DOHH2 (cell line): ENCODE measurements at regions not wholly inside any gene's neighbourhood (a gene's known extent, or its start where the extent isn't known, plus 50 kb on each side); places are given as distances from the start of the nearest gene placed in this dataset.

Source experiments
- H3F3A ChIP-seq: fragments of 200-600 bp; sonication (generic), shearing (Covaris generic); 2 replicates; pipeline ENCODE4 v1.6.0; 2016; ENCODE audit warnings: antibody characterized with exemption, mild to moderate bottlenecking; ENCODE audit not compliant: control insufficient read depth, insufficient read depth
- H3K27ac ChIP-seq: fragments of 200-600 bp; sonication (generic); 2 replicates; pipeline ENCODE4 v1.5.1; 2014; ENCODE audit warnings: low read depth, mild to moderate bottlenecking, low read length, moderate library complexity
- H3K27me3 ChIP-seq: fragments of 200-600 bp; sonication (generic); 2 replicates; pipeline ENCODE4 v1.6.1; 2014; ENCODE audit warnings: mild to moderate bottlenecking, low read length, mixed read lengths; ENCODE audit not compliant: control insufficient read depth
- H3K36me3 ChIP-seq: fragments of 200-600 bp; sonication (generic); 2 replicates; pipeline ENCODE4 v1.6.1; 2014; ENCODE audit warnings: mild to moderate bottlenecking, low read length, moderate library complexity, mixed read lengths; ENCODE audit not compliant: control insufficient read depth
- H3K4me1 ChIP-seq: fragments of 200-600 bp; sonication (generic); 2 replicates; pipeline ENCODE4 v1.6.1; 2014; ENCODE audit warnings: mild to moderate bottlenecking, low read length, mixed read lengths; ENCODE audit not compliant: control insufficient read depth
- H3K4me2 ChIP-seq: fragments of 200-600 bp; sonication (generic); 2 replicates; pipeline ENCODE4 v1.6.0; 2014; ENCODE audit warnings: mild to moderate bottlenecking, low read length, moderate library complexity
- H3K4me3 ChIP-seq: fragments of 200-600 bp; sonication (generic); 2 replicates; pipeline ENCODE4 v1.5.1; 2014; ENCODE audit warnings: mild to moderate bottlenecking, low read length, mixed read lengths
- H3K79me2 ChIP-seq: fragments of 200-600 bp; sonication (generic); 2 replicates; pipeline ENCODE4 v1.6.1; 2014; ENCODE audit warnings: mild to moderate bottlenecking, low read length, mixed read lengths; ENCODE audit not compliant: control insufficient read depth
- H3K9me2 ChIP-seq: fragments of 200-600 bp; sonication (generic); replicated peaks from 2 replicates; pipeline ENCODE4 v1.6.1; 2014; ENCODE audit warnings: mild to moderate bottlenecking, low read length, mixed read lengths; ENCODE audit not compliant: control insufficient read depth
- H3K9me3 ChIP-seq: fragments of 200-600 bp; sonication (generic); 2 replicates; pipeline ENCODE4 v1.6.1; 2014; ENCODE audit warnings: antibody characterized with exemption, low read length, mixed read lengths; ENCODE audit not compliant: control insufficient read depth, insufficient read depth
- H4K20me1 ChIP-seq: fragments of 200-600 bp; sonication (generic); 2 replicates; pipeline ENCODE4 v1.6.0; 2014; ENCODE audit warnings: low read depth, mild to moderate bottlenecking, antibody characterized with exemption, low read length, moderate library complexity; ENCODE audit not compliant: control insufficient read depth, insufficient read depth
- EZH2phosphoT487 ChIP-seq: fragments of 200-600 bp; sonication (generic); IDR thresholded peaks from 2 replicates; pipeline ENCODE4 v1.6.1; 2017; ENCODE audit warnings: borderline replicate concordance, mild to moderate bottlenecking, antibody characterized with exemption, low read length, moderate library complexity, mixed read lengths
- TF ChIP-seq, protein P1 (sequence below): fragments of 200-600 bp; sonication (generic); IDR thresholded peaks from one replicate; pipeline ENCODE4 v1.5.1; 2014; ENCODE audit warnings: antibody characterized with exemption, mild to moderate bottlenecking, low read depth, low read length; ENCODE audit not compliant: poor library complexity, severe bottlenecking

DNA sequence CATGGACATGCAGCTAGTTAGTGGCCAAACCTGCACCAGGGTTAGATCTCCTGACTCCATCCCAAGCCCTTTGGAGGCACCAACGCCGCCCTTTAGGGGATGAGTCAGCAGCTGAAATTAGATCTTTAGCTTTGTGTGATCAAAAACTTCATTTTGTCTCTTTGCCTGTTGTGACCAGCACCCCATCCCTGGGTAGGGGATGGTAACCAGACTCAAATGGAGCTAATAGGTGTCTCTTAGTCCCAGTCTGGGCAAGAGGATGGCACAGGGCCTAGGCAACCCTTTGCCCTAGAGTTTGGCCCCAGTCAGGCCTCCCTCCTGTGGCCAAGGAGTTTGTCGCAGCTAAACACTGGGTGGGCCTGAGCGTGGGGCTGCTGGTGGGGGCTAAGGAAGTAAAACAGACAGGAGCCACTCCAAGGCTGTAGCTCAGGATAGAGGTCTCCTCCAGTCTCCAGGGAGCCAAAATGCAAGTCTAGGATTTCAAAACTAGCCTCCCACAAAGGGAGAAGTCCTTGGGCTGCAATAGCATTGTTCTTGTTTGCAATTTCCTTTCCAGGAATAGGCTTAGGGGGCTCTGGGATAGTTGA, 105.1 kb downstream of the CPN2 start:
- TF ChIP-seq, protein P1, sequence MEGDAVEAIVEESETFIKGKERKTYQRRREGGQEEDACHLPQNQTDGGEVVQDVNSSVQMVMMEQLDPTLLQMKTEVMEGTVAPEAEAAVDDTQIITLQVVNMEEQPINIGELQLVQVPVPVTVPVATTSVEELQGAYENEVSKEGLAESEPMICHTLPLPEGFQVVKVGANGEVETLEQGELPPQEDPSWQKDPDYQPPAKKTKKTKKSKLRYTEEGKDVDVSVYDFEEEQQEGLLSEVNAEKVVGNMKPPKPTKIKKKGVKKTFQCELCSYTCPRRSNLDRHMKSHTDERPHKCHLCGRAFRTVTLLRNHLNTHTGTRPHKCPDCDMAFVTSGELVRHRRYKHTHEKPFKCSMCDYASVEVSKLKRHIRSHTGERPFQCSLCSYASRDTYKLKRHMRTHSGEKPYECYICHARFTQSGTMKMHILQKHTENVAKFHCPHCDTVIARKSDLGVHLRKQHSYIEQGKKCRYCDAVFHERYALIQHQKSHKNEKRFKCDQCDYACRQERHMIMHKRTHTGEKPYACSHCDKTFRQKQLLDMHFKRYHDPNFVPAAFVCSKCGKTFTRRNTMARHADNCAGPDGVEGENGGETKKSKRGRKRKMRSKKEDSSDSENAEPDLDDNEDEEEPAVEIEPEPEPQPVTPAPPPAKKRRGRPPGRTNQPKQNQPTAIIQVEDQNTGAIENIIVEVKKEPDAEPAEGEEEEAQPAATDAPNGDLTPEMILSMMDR = no peak
- no peak for TF ChIP-seq EZH2phosphoT487
- H3K9me3 ChIP-seq = no peaks in the 10 kb centered on the region
- no peaks in the 10 kb centered on the region for H3K79me2 ChIP-seq
- no peak overlapping the region for H3K27ac ChIP-seq
- H3K4me1 ChIP-seq = no peaks in the 10 kb centered on the region
- no peaks in the 10 kb centered on the region for H3K36me3 ChIP-seq
- no peak overlapping the region for H3K4me3 ChIP-seq
- peaks cover 19% of the 10 kb centered on the region for H3K27me3 ChIP-seq
- no peaks in the 10 kb centered on the region for H3K9me2 ChIP-seq
- H3K4me2 ChIP-seq = no peak overlapping the region
- H4K20me1 ChIP-seq = no peaks in the 10 kb centered on the region
- no peaks in the 10 kb centered on the region for H3F3A ChIP-seq

DNA sequence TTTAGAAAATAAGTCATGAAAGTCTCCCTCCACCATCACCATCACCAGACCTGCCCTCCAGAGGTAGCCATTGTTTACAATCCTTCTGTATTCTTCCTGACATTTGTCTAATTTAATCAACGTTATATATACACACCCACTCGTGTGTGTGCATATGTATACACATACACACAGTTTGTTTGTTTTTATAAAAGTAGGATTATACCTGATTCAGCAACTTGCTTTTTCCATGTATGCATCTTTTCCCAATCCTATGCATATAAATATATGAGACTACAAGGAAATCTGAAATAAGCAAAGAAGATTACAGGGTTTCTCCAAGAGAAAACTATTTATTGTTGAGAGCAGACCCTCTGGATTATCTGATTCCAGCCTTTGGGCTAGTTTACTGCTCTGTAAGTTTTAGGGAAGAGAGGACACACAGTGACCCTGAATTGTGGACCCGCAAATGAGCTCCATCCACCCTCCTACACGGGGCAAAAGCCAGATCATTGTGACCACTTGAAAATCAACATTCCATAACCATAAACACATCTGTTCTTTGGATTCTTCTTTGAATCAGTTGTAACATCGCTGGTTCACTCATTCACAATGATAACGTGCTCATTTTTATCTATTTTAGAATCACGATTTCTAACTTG, 104.3 kb downstream of the CPN2 start:
- no peaks in the 10 kb centered on the region for H3F3A ChIP-seq
- H3K27ac ChIP-seq = no peak overlapping the region
- TF ChIP-seq, protein P1 = no peak
- no peak for TF ChIP-seq EZH2phosphoT487
- no peaks in the 10 kb centered on the region for H3K9me2 ChIP-seq
- no peaks in the 10 kb centered on the region for H3K36me3 ChIP-seq
- H3K79me2 ChIP-seq = no peaks in the 10 kb centered on the region
- H3K27me3 ChIP-seq = peaks cover 19% of the 10 kb centered on the region
- no peak overlapping the region for H3K4me2 ChIP-seq
- no peaks in the 10 kb centered on the region for H3K4me1 ChIP-seq
- no peaks in the 10 kb centered on the region for H4K20me1 ChIP-seq
- no peaks in the 10 kb centered on the region for H3K9me3 ChIP-seq
- H3K4me3 ChIP-seq = no peak overlapping the region

DNA sequence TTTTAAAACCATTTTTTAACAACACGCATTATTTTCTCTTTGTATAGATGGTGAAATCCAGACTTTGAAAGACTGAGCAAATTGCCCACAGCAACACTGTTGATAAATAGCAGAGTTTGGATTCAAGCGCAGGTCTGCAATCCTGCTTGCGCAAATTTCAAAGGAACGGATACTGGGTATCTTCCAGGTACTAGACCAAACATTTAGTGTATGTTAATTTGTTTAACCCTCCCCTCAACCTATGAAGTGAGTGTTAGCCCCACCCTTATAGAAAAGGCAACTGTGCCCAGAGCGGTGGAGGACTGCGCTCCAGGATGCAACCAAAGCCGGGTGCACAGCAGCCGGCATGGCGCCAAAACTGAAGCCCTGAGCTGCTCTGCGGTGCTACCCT, 103.8 kb downstream of the CPN2 start:
- no peak overlapping the region for H3K4me2 ChIP-seq
- H3K36me3 ChIP-seq = no peaks in the 10 kb centered on the region
- H3K9me2 ChIP-seq = no peaks in the 10 kb centered on the region
- H3K27me3 ChIP-seq = peaks cover 19% of the 10 kb centered on the region
- TF ChIP-seq EZH2phosphoT487 = no peak
- TF ChIP-seq, protein P1 = no peak
- no peak overlapping the region for H3K4me3 ChIP-seq
- H3K4me1 ChIP-seq = no peaks in the 10 kb centered on the region
- H3F3A ChIP-seq = no peaks in the 10 kb centered on the region
- H3K27ac ChIP-seq = no peak overlapping the region
- H3K9me3 ChIP-seq = no peaks in the 10 kb centered on the region
- H4K20me1 ChIP-seq = no peaks in the 10 kb centered on the region
- no peaks in the 10 kb centered on the region for H3K79me2 ChIP-seq
